ENCODE measurements at regions not wholly inside any gene's neighbourhood (a gene's known extent, or its start where the extent isn't known, plus 50 kb on each side); places are given as distances from the start of the nearest gene placed in this dataset.

GRCh38 chr12:83256562-83256961 lies 569.9 kb downstream of the TMTC2 start:
- DNase-seq (ENCODE audit: low read depth, low spot score) = no peak
- dilution Hi-C loops (cut with MboI; ENCODE audit: extremely low pct_ligation_motif_present, low sequenced_read_pairs) = no loop called here
- no peaks in the 10 kb centered on the region for H3K27me3 ChIP-seq (ENCODE audit: control insufficient read depth, extremely low read depth, insufficient read depth, low read length)
- no peaks in the 10 kb centered on the region for H4K20me1 ChIP-seq (ENCODE audit: control insufficient read depth, extremely low read depth, insufficient read depth, low read length)
- H3K9ac ChIP-seq (ENCODE audit: control insufficient read depth, extremely low read depth, insufficient read depth, low read length) = no peak overlapping the region
- H3K4me2 ChIP-seq (ENCODE audit: control insufficient read depth, extremely low read depth, insufficient read depth, low read depth, low read length) = no peak overlapping the region
- no peak overlapping the region for H2AFZ ChIP-seq (ENCODE audit: control insufficient read depth, low read length)
- no peaks in the 10 kb centered on the region for H3K79me2 ChIP-seq (ENCODE audit: control insufficient read depth, insufficient read depth, low read length)
- no peak overlapping the region for H3K27ac ChIP-seq (ENCODE audit: control insufficient read depth, insufficient read depth, low read length)
- H3K4me3 ChIP-seq (ENCODE audit: control insufficient read depth in 2 of 3, extremely low read depth in 1 of 3, insufficient read depth in 2 of 3, low read depth in 1 of 3, low read length in 3 of 3) = no peak overlapping the region
- no peaks in the 10 kb centered on the region for H3K36me3 ChIP-seq (ENCODE audit: control insufficient read depth in 2 of 2, extremely low read depth in 1 of 2, insufficient read depth in 2 of 2, low read length in 2 of 2)
- TF ChIP-seq EZH2 (IDR thresholded peaks at IDR 0.05; ENCODE audit: low read length) = no peak
- TF ChIP-seq, protein P1, sequence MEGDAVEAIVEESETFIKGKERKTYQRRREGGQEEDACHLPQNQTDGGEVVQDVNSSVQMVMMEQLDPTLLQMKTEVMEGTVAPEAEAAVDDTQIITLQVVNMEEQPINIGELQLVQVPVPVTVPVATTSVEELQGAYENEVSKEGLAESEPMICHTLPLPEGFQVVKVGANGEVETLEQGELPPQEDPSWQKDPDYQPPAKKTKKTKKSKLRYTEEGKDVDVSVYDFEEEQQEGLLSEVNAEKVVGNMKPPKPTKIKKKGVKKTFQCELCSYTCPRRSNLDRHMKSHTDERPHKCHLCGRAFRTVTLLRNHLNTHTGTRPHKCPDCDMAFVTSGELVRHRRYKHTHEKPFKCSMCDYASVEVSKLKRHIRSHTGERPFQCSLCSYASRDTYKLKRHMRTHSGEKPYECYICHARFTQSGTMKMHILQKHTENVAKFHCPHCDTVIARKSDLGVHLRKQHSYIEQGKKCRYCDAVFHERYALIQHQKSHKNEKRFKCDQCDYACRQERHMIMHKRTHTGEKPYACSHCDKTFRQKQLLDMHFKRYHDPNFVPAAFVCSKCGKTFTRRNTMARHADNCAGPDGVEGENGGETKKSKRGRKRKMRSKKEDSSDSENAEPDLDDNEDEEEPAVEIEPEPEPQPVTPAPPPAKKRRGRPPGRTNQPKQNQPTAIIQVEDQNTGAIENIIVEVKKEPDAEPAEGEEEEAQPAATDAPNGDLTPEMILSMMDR (optimal IDR thresholded peaks at IDR 0.05 in 1 of 3, IDR thresholded peaks at IDR 0.05 in 1 of 3, conservative IDR thresholded peaks at IDR 0.05 in 1 of 3; ENCODE audit: extremely low read depth in 1 of 3, insufficient read depth in 2 of 3, low read length in 3 of 3) = no peak
- H3K4me1 ChIP-seq (ENCODE audit: control insufficient read depth, extremely low read depth, insufficient read depth, low read length) = no peaks in the 10 kb centered on the region
- no peaks in the 10 kb centered on the region for H3K9me1 ChIP-seq (ENCODE audit: control insufficient read depth, extremely low read depth, insufficient read depth, low read length)
- no peaks in the 10 kb centered on the region for H3K9me3 ChIP-seq (ENCODE audit: control insufficient read depth, low read depth, low read length)
- FAIRE-seq = no peak

- Histone ChIP-seq H4K20me1 (ENCODE audit: control insufficient read depth, extremely low read depth, insufficient read depth, low read length) (no peaks in the 10 kb centered on the region), H2AFZ (ENCODE audit: control insufficient read depth, low read length) (no peak overlapping the region), H3K9me1 (ENCODE audit: control insufficient read depth, extremely low read depth, insufficient read depth, low read length) (no peaks in the 10 kb centered on the region), H3K27ac (ENCODE audit: control insufficient read depth, insufficient read depth, low read length) (no peak overlapping the region), H3K9ac (ENCODE audit: control insufficient read depth, extremely low read depth, insufficient read depth, low read length) (no peak overlapping the region), H3K9me3 (ENCODE audit: control insufficient read depth, low read depth, low read length) (no peaks in the 10 kb centered on the region), H3K4me2 (ENCODE audit: control insufficient read depth, extremely low read depth, insufficient read depth, low read depth, low read length) (no peak overlapping the region), H3K79me2 (ENCODE audit: control insufficient read depth, insufficient read depth, low read length) (no peaks in the 10 kb centered on the region), H3K4me3 (ENCODE audit: control insufficient read depth in 2 of 3, extremely low read depth in 1 of 3, insufficient read depth in 2 of 3, low read depth in 1 of 3, low read length in 3 of 3) (no peak overlapping the region), H3K4me1 (ENCODE audit: control insufficient read depth, extremely low read depth, insufficient read depth, low read length) (no peaks in the 10 kb centered on the region), H3K36me3 (ENCODE audit: control insufficient read depth in 2 of 2, extremely low read depth in 1 of 2, insufficient read depth in 2 of 2, low read length in 2 of 2) (no peaks in the 10 kb centered on the region), H3K27me3 (ENCODE audit: control insufficient read depth, extremely low read depth, insufficient read depth, low read length) (no peaks in the 10 kb centered on the region)
- dilution Hi-C loops (cut with MboI; ENCODE audit: extremely low pct_ligation_motif_present, low sequenced_read_pairs) = no loop called here
- TF ChIP-seq, protein P1 (optimal IDR thresholded peaks at IDR 0.05 in 1 of 3, IDR thresholded peaks at IDR 0.05 in 1 of 3, conservative IDR thresholded peaks at IDR 0.05 in 1 of 3; ENCODE audit: extremely low read depth in 1 of 3, insufficient read depth in 2 of 3, low read length in 3 of 3) = no peak
- TF ChIP-seq EZH2 (IDR thresholded peaks at IDR 0.05; ENCODE audit: low read length) = no peak
- DNase-seq (ENCODE audit: low read depth, low spot score) = no peak
- no peak for FAIRE-seq
These were observed 564.2 kb downstream of the TMTC2 start for GRCh38 chr12:83250866-83251265.

Measured in keratinocyte (primary cell).